ENCODE measurements at regions not wholly inside any gene's neighbourhood (a gene's known extent, or its start where the extent isn't known, plus 50 kb on each side); places are given as distances from the start of the nearest gene placed in this dataset.

DNA sequence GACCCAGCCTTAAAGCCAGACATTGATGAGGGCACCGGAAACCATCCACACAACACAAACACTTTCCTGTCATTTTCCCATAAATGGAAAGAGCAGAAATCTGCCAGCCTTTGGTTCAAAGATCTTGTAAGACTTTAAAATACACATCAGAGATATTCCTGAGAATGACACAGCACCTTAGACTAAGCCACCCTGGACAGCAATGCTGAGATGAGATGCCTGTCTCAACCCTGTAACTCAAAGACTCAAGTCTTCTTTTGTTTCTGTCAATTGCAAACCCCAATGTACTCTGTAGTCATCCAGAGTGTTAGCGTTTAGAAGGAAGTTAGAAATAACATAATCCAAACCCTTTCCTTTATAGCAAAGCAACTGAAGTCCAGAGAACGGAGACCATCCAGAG lies 119.2 kb downstream of the CCNA1 start:
- TF ChIP-seq, protein P1, sequence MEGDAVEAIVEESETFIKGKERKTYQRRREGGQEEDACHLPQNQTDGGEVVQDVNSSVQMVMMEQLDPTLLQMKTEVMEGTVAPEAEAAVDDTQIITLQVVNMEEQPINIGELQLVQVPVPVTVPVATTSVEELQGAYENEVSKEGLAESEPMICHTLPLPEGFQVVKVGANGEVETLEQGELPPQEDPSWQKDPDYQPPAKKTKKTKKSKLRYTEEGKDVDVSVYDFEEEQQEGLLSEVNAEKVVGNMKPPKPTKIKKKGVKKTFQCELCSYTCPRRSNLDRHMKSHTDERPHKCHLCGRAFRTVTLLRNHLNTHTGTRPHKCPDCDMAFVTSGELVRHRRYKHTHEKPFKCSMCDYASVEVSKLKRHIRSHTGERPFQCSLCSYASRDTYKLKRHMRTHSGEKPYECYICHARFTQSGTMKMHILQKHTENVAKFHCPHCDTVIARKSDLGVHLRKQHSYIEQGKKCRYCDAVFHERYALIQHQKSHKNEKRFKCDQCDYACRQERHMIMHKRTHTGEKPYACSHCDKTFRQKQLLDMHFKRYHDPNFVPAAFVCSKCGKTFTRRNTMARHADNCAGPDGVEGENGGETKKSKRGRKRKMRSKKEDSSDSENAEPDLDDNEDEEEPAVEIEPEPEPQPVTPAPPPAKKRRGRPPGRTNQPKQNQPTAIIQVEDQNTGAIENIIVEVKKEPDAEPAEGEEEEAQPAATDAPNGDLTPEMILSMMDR (IDR thresholded peaks at IDR 0.05; ENCODE audit: poor library complexity), result no peak
- TF ChIP-seq EZH2 (IDR thresholded peaks at IDR 0.05; ENCODE audit: borderline replicate concordance) (no peak), EZH2phosphoT487 (IDR thresholded peaks at IDR 0.05; ENCODE audit: low read depth, severe bottlenecking, unreplicated experiment) (no peak)
